A549 (cell line): ENCODE measurements at regions not wholly inside any gene's neighbourhood (a gene's known extent, or its start where the extent isn't known, plus 50 kb on each side); places are given as distances from the start of the nearest gene placed in this dataset.

Experiments used
- ATAC-seq, 2 experiments: fragments of 200-7000 bp in 1 of 2; fragments of >200 bp in 1 of 2; cut with Nextera tagmentation in 1 of 2; cut with Tn5 transposase in 1 of 2; 3 replicates each; pipeline versions ENCODE4 v1.8.0 to v1.9.1; 2018 to 2020; ENCODE audit warnings: mild to moderate bottlenecking in 1 of 2, moderate library complexity in 1 of 2
- CTCF ChIA-PET: fragments of 300-600 bp; sonication (Branson Sonifier 250); formaldehyde crosslinking; extraction: SDS; loops from one replicate; lab custom pipeline; 2021; ENCODE audit warnings: antibody characterized with exemption, inconsistent platforms; lab: Yijun Ruan, JAX
- POLR2A ChIA-PET: fragments of 350-600 bp; formaldehyde crosslinking; extraction: SDS; loops from one replicate; lab custom pipeline; 2021; ENCODE audit warnings: antibody characterized with exemption, inconsistent platforms; lab: Yijun Ruan, JAX
- DNase-seq, 2 experiments: peaks; one replicate each; pipeline versions ENCODE4 v3.0.0 to v3.0.0-alpha.2; 2011 to 2016; ENCODE audit warnings: low read depth in 1 of 2, low spot score in 1 of 2
- FAIRE-seq: peaks from 2 replicates; lab custom pipeline; 2011; peaks lifted over from hg19 to GRCh38; lab: Jason Lieb, UNC
- H3K27ac ChIP-seq, 2 experiments: fragments of >200 bp; sonication (Bioruptor Twin); formaldehyde crosslinking; 3 replicates each; pipeline ENCODE4 v1.5.1; 2016 to 2017
- H3K4me1 ChIP-seq: fragments of >200 bp; sonication (Bioruptor Twin); formaldehyde crosslinking; 3 replicates; pipeline ENCODE4 v1.6.1; 2016
- H3K4me2 ChIP-seq: fragments of >200 bp; sonication (Bioruptor Twin); formaldehyde crosslinking; 3 replicates; pipeline ENCODE4 v1.6.1; 2016
- H3K4me3 ChIP-seq: fragments of >200 bp; sonication (Bioruptor Twin); formaldehyde crosslinking; 3 replicates; pipeline ENCODE4 v1.5.1; 2016
- H3K9me3 ChIP-seq: fragments of >200 bp; sonication (Bioruptor Twin); formaldehyde crosslinking; 3 replicates; pipeline ENCODE4 v1.6.1; 2016
- BHLHE40 ChIP-seq: IDR thresholded peaks from 2 replicates; pipeline ENCODE4 v1.6.1; 2012; ENCODE audit warnings: low read depth, low read length, inconsistent platforms
- CEBPB ChIP-seq, 2 experiments: fragments of >200 bp in 1 of 2; sonication (Bioruptor Twin) in 1 of 2; formaldehyde crosslinking in 1 of 2; IDR thresholded peaks; 2 replicates each; pipeline ENCODE4 v1.6.1; 2012 to 2016
- CHD2 ChIP-seq: fragments of 150-350 bp; IDR thresholded peaks from 2 replicates; pipeline ENCODE4 v1.6.1; 2014; ENCODE audit warnings: low read length; ENCODE audit not compliant: partially characterized antibody
- EHF ChIP-seq: fragments of 250-450 bp; sonication (Bioruptor Pico); IDR thresholded peaks from 2 replicates; pipeline ENCODE4 v1.5.0; 2020; ENCODE audit warnings: mild to moderate bottlenecking
- EHMT2 ChIP-seq: fragments of 200-600 bp; sonication (generic); IDR thresholded peaks from 2 replicates; pipeline ENCODE4 v1.6.1; 2016; ENCODE audit warnings: antibody characterized with exemption, low read depth, mild to moderate bottlenecking, moderate library complexity
- FOSB ChIP-seq: fragments of 250-450 bp; sonication (Bioruptor Pico); IDR thresholded peaks from 2 replicates; pipeline ENCODE4 v1.5.0; 2020; ENCODE audit warnings: mild to moderate bottlenecking, moderate library complexity
- FOXS1 ChIP-seq: fragments of 250-450 bp; sonication (Bioruptor Pico); IDR thresholded peaks from 2 replicates; pipeline ENCODE4 v1.5.0; 2020; ENCODE audit warnings: mild to moderate bottlenecking, moderate library complexity
- HOXA7 ChIP-seq: fragments of 250-450 bp; sonication (Bioruptor Pico); IDR thresholded peaks from 2 replicates; pipeline ENCODE4 v1.5.0; 2020; ENCODE audit warnings: mild to moderate bottlenecking, moderate library complexity
- MAFK ChIP-seq: fragments of 450-650 bp; IDR thresholded peaks from 2 replicates; pipeline ENCODE4 v1.6.1; 2014; ENCODE audit not compliant: partially characterized antibody
- NFE2L2 ChIP-seq: fragments of 150-350 bp; conservative IDR thresholded peaks from 2 replicates; pipeline ENCODE4 v1.6.1; 2014; ENCODE audit warnings: low read length
- NR3C1 ChIP-seq: fragments of >200 bp; sonication (Bioruptor Twin); formaldehyde crosslinking; IDR thresholded peaks from 3 replicates; pipeline ENCODE4 v1.6.1; 2017
- PHF8 ChIP-seq: fragments of 200-600 bp; sonication (generic); IDR thresholded peaks from 2 replicates; pipeline ENCODE4 v1.6.1; 2016; ENCODE audit warnings: low read depth, mild to moderate bottlenecking, antibody characterized with exemption, moderate library complexity, borderline replicate concordance
- POLR2AphosphoS2 ChIP-seq: conservative IDR thresholded peaks from 2 replicates; pipeline ENCODE4 v1.6.1; 2012; ENCODE audit warnings: low read length, improper control_type of control experiment, inconsistent platforms
- RAD21 ChIP-seq, 2 experiments: fragments of >200 bp in 1 of 2; sonication (Bioruptor Twin) in 1 of 2; formaldehyde crosslinking in 1 of 2; IDR thresholded peaks in 1 of 2; conservative IDR thresholded peaks in 1 of 2; 2 replicates in 1 of 2; 3 replicates in 1 of 2; pipeline ENCODE4 v1.6.1; 2012 to 2018; ENCODE audit warnings: inconsistent platforms in 1 of 2
- RARB ChIP-seq: fragments of 250-450 bp; sonication (Bioruptor Pico); IDR thresholded peaks from 2 replicates; pipeline ENCODE4 v1.8.0; 2021; ENCODE audit warnings: mild to moderate bottlenecking, moderate library complexity
- RNF2 ChIP-seq: fragments of 200-600 bp; sonication (generic); IDR thresholded peaks from 2 replicates; pipeline ENCODE4 v1.6.1; 2016; ENCODE audit warnings: low read depth, mild to moderate bottlenecking, antibody characterized with exemption, moderate library complexity, borderline replicate concordance
- TP53 ChIP-seq: fragments of 250-450 bp; sonication (Bioruptor Pico); IDR thresholded peaks from 2 replicates; pipeline ENCODE4 v1.5.0; 2021; ENCODE audit warnings: mild to moderate bottlenecking, moderate library complexity
- WGBS: methylation state at CpG from one replicate; pipeline ENCODE4 v1.1.6; 2017; ENCODE audit errors: missing lambda C conversion rate; 5-methylcytosine and 5-hydroxymethylcytosine counted together
- TF ChIP-seq, protein P1 (sequence below): fragments of 250-450 bp; sonication (Bioruptor Pico); IDR thresholded peaks from 2 replicates; pipeline ENCODE4 v1.5.0; 2021; ENCODE audit warnings: mild to moderate bottlenecking, moderate library complexity, borderline replicate concordance
- TF ChIP-seq, protein P2 (sequence below): fragments of >200 bp; sonication (Bioruptor Twin); formaldehyde crosslinking; IDR thresholded peaks from 2 replicates; pipeline ENCODE4 v1.6.1; 2016
- TF ChIP-seq, protein P3 (sequence below): IDR thresholded peaks from 2 replicates; pipeline ENCODE4 v1.6.1; 2012

DNA sequence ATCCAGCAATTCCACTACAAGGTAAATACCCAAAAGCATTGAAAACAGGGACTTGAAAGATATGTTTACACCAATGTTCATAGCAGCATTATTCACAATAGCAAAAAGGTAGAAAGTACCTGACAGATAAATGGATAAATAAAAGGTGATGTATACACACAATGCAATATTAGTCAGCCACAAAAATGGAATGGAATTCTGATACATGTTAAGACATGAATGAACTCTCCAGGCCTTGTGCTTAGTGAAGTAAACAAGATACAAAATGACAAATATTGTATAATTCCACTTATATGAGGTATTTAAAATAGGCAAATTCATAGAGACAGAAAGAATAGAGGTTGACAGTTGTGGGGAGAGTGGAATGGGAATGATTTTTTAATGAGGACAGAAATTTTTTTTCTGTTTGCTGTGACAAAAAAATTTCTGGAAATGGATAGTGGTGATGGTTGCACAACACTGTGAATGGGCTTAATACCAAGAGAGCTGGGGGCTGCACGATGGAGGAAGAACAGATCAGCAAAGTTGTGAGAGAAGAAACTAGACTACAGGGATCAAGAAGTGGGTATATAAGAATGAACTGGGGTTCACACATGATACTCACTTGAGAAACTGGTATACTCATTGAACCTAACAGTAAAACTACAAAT lies 137.2 kb downstream of the MZT1 start (continued):
- TF ChIP-seq, protein P1, sequence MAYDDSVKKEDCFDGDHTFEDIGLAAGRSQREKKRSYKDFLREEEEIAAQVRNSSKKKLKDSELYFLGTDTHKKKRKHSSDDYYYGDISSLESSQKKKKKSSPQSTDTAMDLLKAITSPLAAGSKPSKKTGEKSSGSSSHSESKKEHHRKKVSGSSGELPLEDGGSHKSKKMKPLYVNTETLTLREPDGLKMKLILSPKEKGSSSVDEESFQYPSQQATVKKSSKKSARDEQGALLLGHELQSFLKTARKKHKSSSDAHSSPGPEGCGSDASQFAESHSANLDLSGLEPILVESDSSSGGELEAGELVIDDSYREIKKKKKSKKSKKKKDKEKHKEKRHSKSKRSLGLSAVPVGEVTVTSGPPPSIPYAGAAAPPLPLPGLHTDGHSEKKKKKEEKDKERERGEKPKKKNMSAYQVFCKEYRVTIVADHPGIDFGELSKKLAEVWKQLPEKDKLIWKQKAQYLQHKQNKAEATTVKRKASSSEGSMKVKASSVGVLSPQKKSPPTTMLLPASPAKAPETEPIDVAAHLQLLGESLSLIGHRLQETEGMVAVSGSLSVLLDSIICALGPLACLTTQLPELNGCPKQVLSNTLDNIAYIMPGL (CRISPR knock-in tag) = no peak
- TF ChIP-seq TP53 (CRISPR knock-in tag) = no peak
- TF ChIP-seq, protein P2, sequence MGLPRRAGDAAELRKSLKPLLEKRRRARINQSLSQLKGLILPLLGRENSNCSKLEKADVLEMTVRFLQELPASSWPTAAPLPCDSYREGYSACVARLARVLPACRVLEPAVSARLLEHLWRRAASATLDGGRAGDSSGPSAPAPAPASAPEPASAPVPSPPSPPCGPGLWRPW = no peak
- no peak for TF ChIP-seq RNF2
- TF ChIP-seq POLR2AphosphoS2 = no peak
- TF ChIP-seq NFE2L2 = no peak
- no peak for TF ChIP-seq HOXA7 (CRISPR knock-in tag)

DNA sequence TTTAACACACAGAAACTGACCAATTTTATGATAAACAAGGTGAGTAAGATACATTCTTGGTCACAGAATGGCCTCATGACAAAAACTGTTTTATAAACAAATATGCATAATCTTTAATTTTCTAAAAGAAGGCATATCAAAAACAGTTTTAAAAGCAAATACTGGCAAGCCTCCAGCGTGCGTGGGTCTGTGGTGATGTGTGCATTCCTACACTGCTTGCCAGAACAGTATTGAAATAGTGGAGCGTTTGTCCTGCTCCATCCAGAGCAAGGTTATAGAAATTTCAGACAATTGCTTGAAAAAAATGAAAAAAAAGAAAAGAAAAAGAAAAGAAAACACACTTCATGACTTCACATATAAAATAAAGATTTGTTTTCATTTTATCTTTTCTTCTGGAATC lies 140.9 kb downstream of the MZT1 start:
- H3K4me3 ChIP-seq = no peak overlapping the region
- no peak for DNase-seq
- H3K4me1 ChIP-seq = no peaks in the 10 kb centered on the region
- no peak overlapping the region for H3K4me2 ChIP-seq
- FAIRE-seq = no peak
- H3K9me3 ChIP-seq = no peaks in the 10 kb centered on the region
- no peak for TF ChIP-seq EHMT2
- no peak for TF ChIP-seq FOSB
- TF ChIP-seq RAD21 (conservative IDR thresholded peaks at IDR 0.05 in 1 of 2, IDR thresholded peaks at IDR 0.05 in 1 of 2) = no peak
- ChIA-PET POLR2A (no interaction called here), CTCF (no interaction called here)
- WGBS = 0% methylated on average over 3 of the region's 3 CpGs
- ATAC-seq = no peak
- H3K27ac ChIP-seq = no peak overlapping the region

DNA sequence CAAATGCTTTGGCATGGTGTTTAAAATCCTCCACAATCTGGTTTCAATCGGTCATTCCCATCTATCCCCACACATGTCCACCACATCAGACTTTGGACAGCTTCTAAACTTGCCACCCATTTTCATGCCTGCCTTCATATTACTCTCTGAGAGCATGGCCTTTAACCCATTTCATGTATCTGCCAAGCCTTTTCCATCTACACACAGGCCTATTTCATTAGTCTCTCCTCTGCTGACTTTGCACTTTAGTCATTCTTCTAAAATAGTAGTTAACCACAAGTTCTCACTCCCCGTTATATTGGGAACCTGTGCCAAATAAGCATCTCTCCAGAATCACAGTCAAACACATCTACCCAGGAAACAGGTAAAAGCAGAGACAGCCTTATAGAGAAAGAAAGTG lies 142.2 kb downstream of the MZT1 start:
- ChIA-PET POLR2A (no interaction called here), CTCF (no interaction called here)
- FAIRE-seq = no peak
- Histone ChIP-seq H3K4me3 (no peak overlapping the region), H3K27ac (no peak overlapping the region), H3K4me2 (no peak overlapping the region), H3K9me3 (no peaks in the 10 kb centered on the region), H3K4me1 (no peaks in the 10 kb centered on the region)
- no peak for DNase-seq
- no peak for ATAC-seq
- WGBS = 12% methylated on average over 2 of the region's 2 CpGs
- no peak for TF ChIP-seq CEBPB (IDR thresholded peaks at IDR 0.05)
- TF ChIP-seq MAFK = peak; percentile 45

DNA sequence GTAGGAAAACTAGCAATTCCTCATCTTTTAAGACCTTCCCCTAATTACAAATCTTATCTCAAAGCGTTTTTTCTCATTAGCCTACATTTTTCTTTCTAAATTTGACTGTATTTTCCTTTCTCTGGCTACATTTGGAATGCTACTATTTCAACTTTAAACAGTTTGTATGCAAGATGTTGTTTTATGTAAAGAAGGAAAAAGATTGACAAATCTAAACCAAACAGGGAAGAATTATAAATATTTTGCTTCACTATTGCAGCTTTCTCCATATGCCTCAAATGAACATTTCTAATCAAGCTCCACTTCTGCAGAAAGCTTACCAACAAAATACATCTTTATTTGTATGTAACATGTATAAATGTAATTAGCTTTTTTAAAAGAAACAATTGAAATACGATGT lies 156.2 kb downstream of the MZT1 start:
- POLR2A ChIA-PET = no interaction called here
- Histone ChIP-seq H3K4me3 (no peak overlapping the region), H3K4me1 (no peaks in the 10 kb centered on the region), H3K27ac (no peak overlapping the region), H3K9me3 (no peaks in the 10 kb centered on the region), H3K4me2 (no peak overlapping the region)
- no peak for DNase-seq
- CTCF ChIA-PET = no interaction called here
- FAIRE-seq = no peak
- WGBS = 1% methylated on average over 2 of the region's 2 CpGs
- no peak for TF ChIP-seq HOXA7 (CRISPR knock-in tag)
- no peak for TF ChIP-seq EHMT2
- TF ChIP-seq RARB (CRISPR knock-in tag) = no peak
- no peak for TF ChIP-seq CHD2
- no peak for TF ChIP-seq FOXS1 (CRISPR knock-in tag)
- TF ChIP-seq, protein P2 = no peak
- no peak for TF ChIP-seq BHLHE40
- TF ChIP-seq EHF (CRISPR knock-in tag) = no peak
- no peak for TF ChIP-seq PHF8
- TF ChIP-seq NR3C1 = no peak
- TF ChIP-seq RNF2 = no peak
- TF ChIP-seq, protein P3, sequence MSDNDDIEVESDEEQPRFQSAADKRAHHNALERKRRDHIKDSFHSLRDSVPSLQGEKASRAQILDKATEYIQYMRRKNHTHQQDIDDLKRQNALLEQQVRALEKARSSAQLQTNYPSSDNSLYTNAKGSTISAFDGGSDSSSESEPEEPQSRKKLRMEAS = no peak
- ATAC-seq = no peak
